Progenitor cell of endocrine pancreas (in vitro differentiated cells): ENCODE measurements at regions not wholly inside any gene's neighbourhood (a gene's known extent, or its start where the extent isn't known, plus 50 kb on each side); places are given as distances from the start of the nearest gene placed in this dataset.

Source experiments
- DNase-seq: peaks from one replicate; pipeline ENCODE4 v3.0.0; 2021; ENCODE audit warnings: low spot score; ENCODE audit not compliant: unreplicated experiment
- H3K27ac Mint-ChIP-seq: 2 replicates; pipeline ENCODE4 v1.8.0; 2021; ENCODE audit warnings: mild to moderate bottlenecking, moderate library complexity, mixed read lengths
- H3K27me3 Mint-ChIP-seq: 2 replicates; pipeline ENCODE4 v1.8.0; 2021; ENCODE audit warnings: mixed read lengths
- H3K36me3 Mint-ChIP-seq: 2 replicates; pipeline ENCODE4 v1.8.0; 2022; ENCODE audit warnings: mixed read lengths; ENCODE audit not compliant: insufficient read depth
- H3K4me1 Mint-ChIP-seq: 2 replicates; pipeline ENCODE4 v1.8.0; 2021; ENCODE audit warnings: low read depth, mixed read lengths
- H3K4me3 Mint-ChIP-seq: 2 replicates; pipeline ENCODE4 v1.8.0; 2021; ENCODE audit warnings: low read depth, mild to moderate bottlenecking, moderate library complexity, mixed read lengths
- H3K9me3 Mint-ChIP-seq: 2 replicates; pipeline ENCODE4 v1.8.0; 2021; ENCODE audit warnings: low read depth, mixed read lengths
- CTCF ChIP-seq: fragments of 200-600 bp; sonication (generic); IDR thresholded peaks from one replicate; pipeline ENCODE4 v1.5.0; 2021; ENCODE audit warnings: antibody characterized with exemption, mild to moderate bottlenecking; ENCODE audit not compliant: unreplicated experiment

- Mint-ChIP-seq H3K9me3 (no peaks in the 10 kb centered on the region), H3K36me3 (no peaks in the 10 kb centered on the region), H3K4me1 (peaks cover 2% of the 10 kb centered on the region), H3K27me3 (peaks cover 71% of the 10 kb centered on the region), H3K4me3 (no peak overlapping the region), H3K27ac (no peak overlapping the region)
- no peak for TF ChIP-seq CTCF
- DNase-seq = no peak
Measured at GRCh38 chr5:4212981-4213819, 617.6 kb downstream of the IRX1 start.

- no peaks in the 10 kb centered on the region for H3K36me3 Mint-ChIP-seq
- H3K27ac Mint-ChIP-seq = no peak overlapping the region
Measured at GRCh38 chr5:4215143-4215542, 619.5 kb downstream of the IRX1 start.

GRCh38 chr5:4216142-4216541 lies 620.5 kb downstream of the IRX1 start:
- H3K4me1 Mint-ChIP-seq = peaks cover 2% of the 10 kb centered on the region
- no peak for DNase-seq
- H3K27me3 Mint-ChIP-seq = peaks cover 59% of the 10 kb centered on the region
- H3K36me3 Mint-ChIP-seq = no peaks in the 10 kb centered on the region
- no peak for TF ChIP-seq CTCF
- no peak overlapping the region for H3K27ac Mint-ChIP-seq
- H3K9me3 Mint-ChIP-seq = no peaks in the 10 kb centered on the region
- H3K4me3 Mint-ChIP-seq = no peak overlapping the region

More at GRCh38 chr5:4215143-4215542, 619.5 kb downstream of the IRX1 start:
- DNase-seq = no peak
- H3K9me3 Mint-ChIP-seq = no peaks in the 10 kb centered on the region
- peaks cover 2% of the 10 kb centered on the region for H3K4me1 Mint-ChIP-seq
- no peak overlapping the region for H3K4me3 Mint-ChIP-seq
- no peak for TF ChIP-seq CTCF
- H3K27me3 Mint-ChIP-seq = peaks cover 57% of the 10 kb centered on the region

GRCh38 chr5:4220016-4220415 lies 624.4 kb downstream of the IRX1 start:
- TF ChIP-seq CTCF = no peak

GRCh38 chr5:4221048-4221447 lies 625.4 kb downstream of the IRX1 start:
- Mint-ChIP-seq H3K36me3 (no peaks in the 10 kb centered on the region), H3K27ac (no peak overlapping the region), H3K27me3 (peaks cover 45% of the 10 kb centered on the region), H3K4me1 (no peaks in the 10 kb centered on the region), H3K4me3 (no peak overlapping the region), H3K9me3 (no peaks in the 10 kb centered on the region)
- TF ChIP-seq CTCF = no peak
- no peak for DNase-seq

More at GRCh38 chr5:4220016-4220415, 624.4 kb downstream of the IRX1 start:
- Mint-ChIP-seq H3K9me3 (no peaks in the 10 kb centered on the region), H3K4me3 (no peak overlapping the region), H3K36me3 (no peaks in the 10 kb centered on the region), H3K27me3 (peaks cover 43% of the 10 kb centered on the region), H3K27ac (no peak overlapping the region), H3K4me1 (no peaks in the 10 kb centered on the region)
- DNase-seq = no peak
